ENCODE measurements at regions not wholly inside any gene's neighbourhood (a gene's known extent, or its start where the extent isn't known, plus 50 kb on each side); places are given as distances from the start of the nearest gene placed in this dataset.

- H3K4me3 Mint-ChIP-seq = no peak overlapping the region
- peaks cover 2% of the 10 kb centered on the region for H3K27me3 Mint-ChIP-seq (ENCODE audit: low read depth, poor library complexity)
- no peaks in the 10 kb centered on the region for H3K9me3 Mint-ChIP-seq
- peaks cover 57% of the 10 kb centered on the region for H3K4me1 Mint-ChIP-seq
- no peak for DNase-seq
- peaks cover 10% of the 10 kb centered on the region for H3K36me3 Mint-ChIP-seq (ENCODE audit: low read depth)
- TF ChIP-seq CTCF (IDR thresholded peaks at IDR 0.05) = no peak
- no peak overlapping the region for H3K27ac Mint-ChIP-seq
Observed at GRCh38 chr17:77417575-77417974, 276.8 kb downstream of the SEC14L1 start.

GRCh38 chr17:77418609-77419008 lies 277.8 kb downstream of the SEC14L1 start:
- H3K27me3 Mint-ChIP-seq (ENCODE audit: low read depth, poor library complexity) = peaks cover 2% of the 10 kb centered on the region
- H3K27ac Mint-ChIP-seq = peak overlapping the region; percentile 84
- no peak overlapping the region for H3K4me3 Mint-ChIP-seq
- H3K9me3 Mint-ChIP-seq = no peaks in the 10 kb centered on the region
- H3K4me1 Mint-ChIP-seq = peaks cover 57% of the 10 kb centered on the region
- no peaks in the 10 kb centered on the region for H3K36me3 Mint-ChIP-seq (ENCODE audit: low read depth)
- DNase-seq = no peak
- no peak for TF ChIP-seq CTCF (IDR thresholded peaks at IDR 0.05)

- TF ChIP-seq CTCF (IDR thresholded peaks at IDR 0.05) = no peak
- peaks cover 62% of the 10 kb centered on the region for H3K4me1 Mint-ChIP-seq
- H3K36me3 Mint-ChIP-seq (ENCODE audit: low read depth) = no peaks in the 10 kb centered on the region
- no peaks in the 10 kb centered on the region for H3K9me3 Mint-ChIP-seq
- DNase-seq = no peak
- no peak overlapping the region for H3K4me3 Mint-ChIP-seq
- peaks cover 2% of the 10 kb centered on the region for H3K27me3 Mint-ChIP-seq (ENCODE audit: low read depth, poor library complexity)
- H3K27ac Mint-ChIP-seq = peak overlapping the region; percentile 84
Observed at GRCh38 chr17:77419095-77419494, 278.3 kb downstream of the SEC14L1 start.

- TF ChIP-seq CTCF (IDR thresholded peaks at IDR 0.05) = no peak
- peak; percentile 70 for DNase-seq
- H3K4me1 Mint-ChIP-seq = peaks cover 64% of the 10 kb centered on the region
- peaks cover 2% of the 10 kb centered on the region for H3K27me3 Mint-ChIP-seq (ENCODE audit: low read depth, poor library complexity)
- H3K27ac Mint-ChIP-seq = peak overlapping the region; percentile 36
- no peaks in the 10 kb centered on the region for H3K36me3 Mint-ChIP-seq (ENCODE audit: low read depth)
- no peak overlapping the region for H3K4me3 Mint-ChIP-seq
- H3K9me3 Mint-ChIP-seq = no peaks in the 10 kb centered on the region
Observed at GRCh38 chr17:77419547-77420094, 278.9 kb downstream of the SEC14L1 start.

- Mint-ChIP-seq H3K9me3 (no peaks in the 10 kb centered on the region), H3K4me3 (peak overlapping the region; percentile 40), H3K27me3 (ENCODE audit: low read depth, poor library complexity) (no peaks in the 10 kb centered on the region), H3K4me1 (peaks cover 66% of the 10 kb centered on the region), H3K27ac (peak overlapping the region; percentile 81), H3K36me3 (ENCODE audit: low read depth) (no peaks in the 10 kb centered on the region)
- no peak for DNase-seq
- TF ChIP-seq CTCF (IDR thresholded peaks at IDR 0.05) = no peak
Observed at GRCh38 chr17:77420095-77420803, 279.5 kb downstream of the SEC14L1 start.
